ENCODE measurements at regions not wholly inside any gene's neighbourhood (a gene's known extent, or its start where the extent isn't known, plus 50 kb on each side); places are given as distances from the start of the nearest gene placed in this dataset.
"Not testable (repeated sequence)": the region's sequence is repeated elsewhere in the genome, so short reads cannot be mapped to it uniquely, and the experiment has no call there.

DNA sequence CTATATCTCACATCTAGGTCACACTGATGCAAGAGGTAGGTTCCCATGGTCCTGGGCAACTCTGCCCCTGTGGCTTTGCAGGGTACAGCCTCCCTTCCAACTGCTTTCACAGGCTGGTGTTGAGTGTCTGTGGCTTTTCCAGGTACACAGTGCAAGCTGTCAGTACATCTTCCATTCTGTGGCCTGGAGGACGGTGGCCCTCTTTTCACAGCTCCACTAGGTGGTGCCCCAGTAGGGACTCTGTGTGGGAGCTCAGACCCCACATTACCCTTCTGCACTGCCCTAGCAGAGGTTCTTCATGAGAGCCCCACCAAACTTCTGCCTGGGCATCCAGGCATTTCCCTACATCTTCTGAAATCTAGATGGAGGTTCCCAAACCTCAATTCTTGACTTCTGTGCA is 547.4 kb upstream of the RAG2 start:
- not testable (repeated sequence) for H3K4me3 ChIP-seq (ENCODE audit: low read depth in 1 of 2, low read length in 2 of 2); H3K4me1 ChIP-seq (ENCODE audit: control insufficient read depth in 1 of 2, insufficient read depth in 2 of 2, low read length in 2 of 2); H3K36me3 ChIP-seq (ENCODE audit: control insufficient read depth in 1 of 2, insufficient read depth in 2 of 2, low read length in 2 of 2); H3K9me3 ChIP-seq (ENCODE audit: control insufficient read depth in 1 of 2, low read length in 2 of 2); H3K27ac ChIP-seq (ENCODE audit: low read length); H3K27me3 ChIP-seq (ENCODE audit: low read depth, low read length)

DNA sequence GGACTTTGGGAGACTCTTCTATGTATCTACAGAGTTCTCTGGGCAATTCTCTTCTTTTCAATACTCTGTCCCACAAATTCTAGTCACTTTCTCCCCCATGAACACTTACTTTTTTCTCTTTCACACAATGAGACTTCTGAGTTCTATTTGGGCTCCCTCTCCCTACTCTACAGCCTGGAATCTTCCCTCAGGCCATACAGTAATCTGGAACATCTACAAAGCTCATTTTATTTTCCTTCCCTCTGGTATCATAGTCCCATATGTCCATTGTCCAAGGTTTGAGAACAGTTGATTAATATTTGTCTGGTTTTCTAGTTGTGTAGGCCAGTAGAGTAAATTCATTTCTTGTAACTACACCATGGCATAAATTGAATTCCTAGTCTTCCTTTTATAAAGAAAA is 544.6 kb upstream of the RAG2 start:
- Histone ChIP-seq H3K4me1 (ENCODE audit: control insufficient read depth in 1 of 2, insufficient read depth in 2 of 2, low read length in 2 of 2) (no peaks in the 10 kb centered on the region), H3K27me3 (ENCODE audit: low read depth, low read length) (no peaks in the 10 kb centered on the region), H3K36me3 (ENCODE audit: control insufficient read depth in 1 of 2, insufficient read depth in 2 of 2, low read length in 2 of 2) (no peaks in the 10 kb centered on the region), H3K27ac (ENCODE audit: low read length) (no peak overlapping the region), H3K4me3 (ENCODE audit: low read depth in 1 of 2, low read length in 2 of 2) (no peak overlapping the region), H3K9me3 (ENCODE audit: control insufficient read depth in 1 of 2, low read length in 2 of 2) (no peaks in the 10 kb centered on the region)

DNA sequence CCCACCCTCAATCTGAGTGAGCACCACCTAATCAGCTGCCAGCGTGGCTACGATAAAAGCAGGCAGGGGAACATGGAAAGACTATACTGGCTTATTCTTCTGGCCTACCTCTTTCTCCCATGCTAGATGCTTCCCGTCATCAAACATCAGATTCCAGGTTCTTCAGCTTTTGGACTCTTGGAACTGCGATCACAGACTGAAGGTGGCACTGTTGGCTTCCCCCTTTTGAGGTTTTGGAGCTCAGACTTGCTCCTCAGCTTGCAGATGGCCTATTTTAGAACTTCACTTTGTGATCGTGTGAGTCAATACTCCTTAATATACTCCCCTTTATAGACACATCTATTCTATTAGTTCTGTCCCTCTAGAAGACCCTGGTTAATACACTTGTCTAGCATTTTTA is 543.7 kb upstream of the RAG2 start:
- Histone ChIP-seq H3K4me1 (ENCODE audit: control insufficient read depth in 1 of 2, insufficient read depth in 2 of 2, low read length in 2 of 2) (no peaks in the 10 kb centered on the region), H3K9me3 (ENCODE audit: control insufficient read depth in 1 of 2, low read length in 2 of 2) (no peaks in the 10 kb centered on the region), H3K4me3 (ENCODE audit: low read depth in 1 of 2, low read length in 2 of 2) (no peak overlapping the region), H3K27ac (ENCODE audit: low read length) (no peak overlapping the region), H3K27me3 (ENCODE audit: low read depth, low read length) (no peaks in the 10 kb centered on the region), H3K36me3 (ENCODE audit: control insufficient read depth in 1 of 2, insufficient read depth in 2 of 2, low read length in 2 of 2) (no peaks in the 10 kb centered on the region)

DNA sequence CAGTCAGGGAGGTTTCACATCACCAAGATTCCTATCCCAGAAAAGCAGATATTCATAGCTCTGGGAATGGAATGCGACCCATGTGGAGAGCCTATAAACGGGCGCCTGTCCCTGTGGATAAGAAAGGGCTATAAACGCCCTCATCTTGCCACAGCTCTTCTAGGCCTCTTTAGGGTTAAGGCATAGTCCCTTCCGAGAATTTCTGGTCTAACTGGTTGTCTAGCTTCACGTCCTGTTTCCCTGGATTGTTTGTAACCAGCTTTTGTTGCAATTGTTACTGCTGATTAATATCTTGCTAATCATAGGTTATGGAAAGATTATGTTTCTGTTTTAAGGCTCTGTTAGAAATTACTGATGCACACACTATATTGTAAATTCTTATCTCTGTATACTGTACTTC is 537.6 kb upstream of the RAG2 start:
- H3K27ac ChIP-seq (ENCODE audit: low read length); H3K9me3 ChIP-seq (ENCODE audit: control insufficient read depth in 1 of 2, low read length in 2 of 2); H3K27me3 ChIP-seq (ENCODE audit: low read depth, low read length); H3K36me3 ChIP-seq (ENCODE audit: control insufficient read depth in 1 of 2, insufficient read depth in 2 of 2, low read length in 2 of 2); H3K4me1 ChIP-seq (ENCODE audit: control insufficient read depth in 1 of 2, insufficient read depth in 2 of 2, low read length in 2 of 2); H3K4me3 ChIP-seq (ENCODE audit: low read depth in 1 of 2, low read length in 2 of 2): not testable (repeated sequence)

GRCh38 chr11:37134637-37135036 is 536.6 kb upstream of the RAG2 start:
- no peaks in the 10 kb centered on the region for H3K4me1 ChIP-seq (ENCODE audit: control insufficient read depth in 1 of 2, insufficient read depth in 2 of 2, low read length in 2 of 2)
- no peak overlapping the region for H3K4me3 ChIP-seq (ENCODE audit: low read depth in 1 of 2, low read length in 2 of 2)
- peaks cover 0 to 8% of the 10 kb centered on the region in 2 donors for H3K9me3 ChIP-seq (ENCODE audit: control insufficient read depth in 1 of 2, low read length in 2 of 2)
- H3K36me3 ChIP-seq (ENCODE audit: control insufficient read depth in 1 of 2, insufficient read depth in 2 of 2, low read length in 2 of 2): no peaks in the 10 kb centered on the region
- H3K27me3 ChIP-seq (ENCODE audit: low read depth, low read length): no peaks in the 10 kb centered on the region
- no peak overlapping the region for H3K27ac ChIP-seq (ENCODE audit: low read length)

DNA sequence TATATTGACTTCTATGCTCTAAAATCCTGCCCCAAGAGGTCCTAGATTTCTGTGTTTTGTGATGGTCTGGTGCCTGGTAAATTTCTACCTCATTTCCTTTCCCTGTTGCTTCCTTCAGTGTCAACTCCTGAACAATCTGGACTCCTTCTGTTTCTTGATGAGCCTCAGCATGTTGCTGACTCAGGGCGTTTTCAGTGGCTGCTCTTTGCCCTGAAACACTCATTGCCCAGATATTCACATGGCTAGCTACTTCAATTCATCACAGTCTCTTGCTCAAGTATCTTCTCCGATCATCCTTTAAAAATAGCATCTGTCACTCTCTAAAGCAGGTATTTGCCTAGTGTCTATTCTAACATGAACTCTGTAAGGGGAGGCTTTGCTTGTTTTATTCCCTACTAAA is 526.3 kb upstream of the RAG2 start:
- Histone ChIP-seq H3K4me1 (ENCODE audit: control insufficient read depth in 1 of 2, insufficient read depth in 2 of 2, low read length in 2 of 2) (no peaks in the 10 kb centered on the region), H3K4me3 (ENCODE audit: low read depth in 1 of 2, low read length in 2 of 2) (no peak overlapping the region), H3K27me3 (ENCODE audit: low read depth, low read length) (no peaks in the 10 kb centered on the region), H3K27ac (ENCODE audit: low read length) (no peak overlapping the region), H3K36me3 (ENCODE audit: control insufficient read depth in 1 of 2, insufficient read depth in 2 of 2, low read length in 2 of 2) (no peaks in the 10 kb centered on the region), H3K9me3 (ENCODE audit: control insufficient read depth in 1 of 2, low read length in 2 of 2) (no peaks in the 10 kb centered on the region)

DNA sequence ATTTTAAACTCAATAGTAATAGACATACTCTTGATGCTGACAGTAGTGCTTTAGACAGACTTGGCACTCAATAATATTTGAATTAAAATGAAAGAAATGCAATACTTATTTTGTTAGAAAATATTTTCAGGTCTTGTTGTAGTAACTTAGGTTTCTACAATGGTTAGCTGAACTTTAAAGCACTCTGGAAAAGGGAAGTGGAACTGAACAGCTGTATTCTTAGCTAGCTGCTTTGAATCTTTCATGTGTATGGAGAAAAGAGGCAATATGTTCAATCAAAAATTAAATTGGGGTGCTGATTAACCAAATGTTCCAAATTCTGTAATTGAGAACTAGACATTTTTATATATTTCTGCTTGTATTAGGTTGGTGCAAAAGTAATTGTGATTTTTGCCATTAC is 517.9 kb upstream of the RAG2 start:
- Histone ChIP-seq H3K4me3 (ENCODE audit: low read depth in 1 of 2, low read length in 2 of 2) (no peak overlapping the region), H3K36me3 (ENCODE audit: control insufficient read depth in 1 of 2, insufficient read depth in 2 of 2, low read length in 2 of 2) (no peaks in the 10 kb centered on the region), H3K4me1 (ENCODE audit: control insufficient read depth in 1 of 2, insufficient read depth in 2 of 2, low read length in 2 of 2) (no peaks in the 10 kb centered on the region), H3K27me3 (ENCODE audit: low read depth, low read length) (no peaks in the 10 kb centered on the region), H3K27ac (ENCODE audit: low read length) (no peak overlapping the region), H3K9me3 (ENCODE audit: control insufficient read depth in 1 of 2, low read length in 2 of 2) (no peaks in the 10 kb centered on the region)

DNA sequence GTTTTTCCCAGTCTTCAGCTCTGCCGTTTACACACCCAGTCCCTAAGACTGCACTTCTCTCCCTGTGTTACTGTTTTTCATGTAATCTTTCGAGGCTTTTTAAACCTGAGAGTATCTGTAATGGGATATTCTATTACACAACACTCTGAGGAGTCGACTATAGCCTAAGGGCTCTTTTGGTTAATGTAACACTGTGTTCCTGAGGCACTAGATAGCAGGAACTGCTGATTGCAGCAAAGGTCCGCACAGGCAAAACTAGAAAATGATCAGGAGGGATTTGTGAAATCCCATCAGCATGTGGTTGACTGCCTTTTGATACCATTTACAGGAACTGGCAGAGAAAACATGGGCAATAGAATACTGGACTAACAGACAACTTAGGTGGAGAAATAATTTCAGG is 512.3 kb upstream of the RAG2 start:
- H3K36me3 ChIP-seq (ENCODE audit: control insufficient read depth in 1 of 2, insufficient read depth in 2 of 2, low read length in 2 of 2): no peaks in the 10 kb centered on the region
- no peaks in the 10 kb centered on the region for H3K4me1 ChIP-seq (ENCODE audit: control insufficient read depth in 1 of 2, insufficient read depth in 2 of 2, low read length in 2 of 2)
- H3K4me3 ChIP-seq (ENCODE audit: low read depth in 1 of 2, low read length in 2 of 2): no peak overlapping the region
- no peaks in the 10 kb centered on the region for H3K27me3 ChIP-seq (ENCODE audit: low read depth, low read length)
- H3K27ac ChIP-seq (ENCODE audit: low read length): no peak overlapping the region
- no peaks in the 10 kb centered on the region for H3K9me3 ChIP-seq (ENCODE audit: control insufficient read depth in 1 of 2, low read length in 2 of 2)

GRCh38 chr11:37109286-37109585 is 511.2 kb upstream of the RAG2 start:
- H3K9me3 ChIP-seq (ENCODE audit: control insufficient read depth in 1 of 2, low read length in 2 of 2): no peaks in the 10 kb centered on the region
- H3K36me3 ChIP-seq (ENCODE audit: control insufficient read depth in 1 of 2, insufficient read depth in 2 of 2, low read length in 2 of 2): no peaks in the 10 kb centered on the region
- no peaks in the 10 kb centered on the region for H3K27me3 ChIP-seq (ENCODE audit: low read depth, low read length)
- no peaks in the 10 kb centered on the region for H3K4me1 ChIP-seq (ENCODE audit: control insufficient read depth in 1 of 2, insufficient read depth in 2 of 2, low read length in 2 of 2)
- H3K27ac ChIP-seq (ENCODE audit: low read length): no peak overlapping the region
- H3K4me3 ChIP-seq (ENCODE audit: low read depth in 1 of 2, low read length in 2 of 2): no peak overlapping the region

- Histone ChIP-seq H3K36me3 (ENCODE audit: control insufficient read depth in 1 of 2, insufficient read depth in 2 of 2, low read length in 2 of 2) (no peaks in the 10 kb centered on the region), H3K9me3 (ENCODE audit: control insufficient read depth in 1 of 2, low read length in 2 of 2) (no peaks in the 10 kb centered on the region), H3K4me3 (ENCODE audit: low read depth in 1 of 2, low read length in 2 of 2) (no peak overlapping the region), H3K4me1 (ENCODE audit: control insufficient read depth in 1 of 2, insufficient read depth in 2 of 2, low read length in 2 of 2) (no peaks in the 10 kb centered on the region), H3K27me3 (ENCODE audit: low read depth, low read length) (no peaks in the 10 kb centered on the region), H3K27ac (ENCODE audit: low read length) (no peak overlapping the region)
These were observed 510.6 kb upstream of the RAG2 start for GRCh38 chr11:37108436-37109285.

DNA sequence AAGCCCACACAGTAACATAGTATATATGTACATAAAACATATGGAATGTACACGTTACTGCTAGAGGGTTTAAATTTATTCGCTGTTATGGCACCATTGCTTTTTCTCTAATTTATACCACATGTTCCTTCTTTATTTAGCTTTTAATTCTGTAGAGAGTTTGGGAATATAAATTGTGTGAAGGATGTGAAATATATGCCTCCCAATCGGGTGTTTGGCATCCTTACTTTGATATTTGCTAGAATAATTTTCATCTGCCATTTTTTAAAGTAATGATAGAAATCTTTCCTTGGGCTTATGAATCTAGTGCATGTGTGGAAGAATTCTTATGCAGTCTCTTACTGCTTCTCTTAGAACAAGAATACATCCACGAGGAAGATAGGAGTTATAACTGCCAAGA is 509.8 kb upstream of the RAG2 start:
- Histone ChIP-seq H3K4me3 (ENCODE audit: low read depth in 1 of 2, low read length in 2 of 2) (no peak overlapping the region), H3K27ac (ENCODE audit: low read length) (no peak overlapping the region), H3K27me3 (ENCODE audit: low read depth, low read length) (no peaks in the 10 kb centered on the region), H3K4me1 (ENCODE audit: control insufficient read depth in 1 of 2, insufficient read depth in 2 of 2, low read length in 2 of 2) (no peaks in the 10 kb centered on the region), H3K36me3 (ENCODE audit: control insufficient read depth in 1 of 2, insufficient read depth in 2 of 2, low read length in 2 of 2) (no peaks in the 10 kb centered on the region), H3K9me3 (ENCODE audit: control insufficient read depth in 1 of 2, low read length in 2 of 2) (no peaks in the 10 kb centered on the region)

DNA sequence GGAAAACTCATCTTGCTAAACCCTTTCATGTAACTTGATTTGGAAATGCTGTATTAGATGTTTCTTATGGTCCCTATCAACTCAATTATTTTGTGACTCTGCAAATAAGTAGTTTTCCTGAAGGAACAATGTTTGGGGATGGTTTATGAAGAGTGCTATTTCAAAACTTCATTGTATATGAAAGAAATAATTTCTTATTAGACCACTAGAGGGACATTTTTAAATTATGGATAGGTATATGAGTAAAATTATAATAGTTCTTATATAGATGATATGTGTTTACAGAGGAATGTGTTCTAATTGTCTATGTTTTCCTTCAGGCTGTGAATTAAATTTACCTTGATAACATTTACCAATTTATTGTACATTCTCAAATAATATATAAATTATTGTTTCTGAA is 509.4 kb upstream of the RAG2 start:
- Histone ChIP-seq H3K27me3 (ENCODE audit: low read depth, low read length) (no peaks in the 10 kb centered on the region), H3K4me1 (ENCODE audit: control insufficient read depth in 1 of 2, insufficient read depth in 2 of 2, low read length in 2 of 2) (no peaks in the 10 kb centered on the region), H3K4me3 (ENCODE audit: low read depth in 1 of 2, low read length in 2 of 2) (no peak overlapping the region), H3K9me3 (ENCODE audit: control insufficient read depth in 1 of 2, low read length in 2 of 2) (no peaks in the 10 kb centered on the region), H3K36me3 (ENCODE audit: control insufficient read depth in 1 of 2, insufficient read depth in 2 of 2, low read length in 2 of 2) (no peaks in the 10 kb centered on the region), H3K27ac (ENCODE audit: low read length) (no peak overlapping the region)
